ENCODE measurements at regions not wholly inside any gene's neighbourhood (a gene's known extent, or its start where the extent isn't known, plus 50 kb on each side); places are given as distances from the start of the nearest gene placed in this dataset.

DNA sequence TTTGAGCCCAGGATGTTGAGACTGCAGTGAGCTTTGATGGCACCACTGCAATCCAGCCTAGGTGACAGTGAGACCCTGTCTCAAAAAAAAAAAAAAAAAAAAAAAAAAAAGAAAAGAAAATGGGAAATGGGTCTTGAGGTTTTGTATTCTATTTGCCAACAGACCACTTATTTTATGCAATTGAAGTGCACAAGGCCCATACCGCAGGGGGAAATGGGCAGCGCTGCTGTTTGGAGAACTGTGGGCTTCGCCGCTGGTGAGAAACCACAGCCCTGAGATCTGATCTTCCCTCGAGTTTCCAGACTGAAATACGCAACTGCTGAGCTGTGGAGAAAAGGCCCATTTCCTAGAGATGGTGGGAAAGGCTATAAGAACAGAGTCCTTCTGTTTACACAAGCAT, 512.0 kb downstream of the TCERG1L start:
- H3K4me3 ChIP-seq (ENCODE audit: low read length): no peak overlapping the region
- TF ChIP-seq, protein P1, sequence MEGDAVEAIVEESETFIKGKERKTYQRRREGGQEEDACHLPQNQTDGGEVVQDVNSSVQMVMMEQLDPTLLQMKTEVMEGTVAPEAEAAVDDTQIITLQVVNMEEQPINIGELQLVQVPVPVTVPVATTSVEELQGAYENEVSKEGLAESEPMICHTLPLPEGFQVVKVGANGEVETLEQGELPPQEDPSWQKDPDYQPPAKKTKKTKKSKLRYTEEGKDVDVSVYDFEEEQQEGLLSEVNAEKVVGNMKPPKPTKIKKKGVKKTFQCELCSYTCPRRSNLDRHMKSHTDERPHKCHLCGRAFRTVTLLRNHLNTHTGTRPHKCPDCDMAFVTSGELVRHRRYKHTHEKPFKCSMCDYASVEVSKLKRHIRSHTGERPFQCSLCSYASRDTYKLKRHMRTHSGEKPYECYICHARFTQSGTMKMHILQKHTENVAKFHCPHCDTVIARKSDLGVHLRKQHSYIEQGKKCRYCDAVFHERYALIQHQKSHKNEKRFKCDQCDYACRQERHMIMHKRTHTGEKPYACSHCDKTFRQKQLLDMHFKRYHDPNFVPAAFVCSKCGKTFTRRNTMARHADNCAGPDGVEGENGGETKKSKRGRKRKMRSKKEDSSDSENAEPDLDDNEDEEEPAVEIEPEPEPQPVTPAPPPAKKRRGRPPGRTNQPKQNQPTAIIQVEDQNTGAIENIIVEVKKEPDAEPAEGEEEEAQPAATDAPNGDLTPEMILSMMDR (conservative IDR thresholded peaks at IDR 0.05; ENCODE audit: low read length): no peak
- DNase-seq (ENCODE audit: low read depth): no peak

DNA sequence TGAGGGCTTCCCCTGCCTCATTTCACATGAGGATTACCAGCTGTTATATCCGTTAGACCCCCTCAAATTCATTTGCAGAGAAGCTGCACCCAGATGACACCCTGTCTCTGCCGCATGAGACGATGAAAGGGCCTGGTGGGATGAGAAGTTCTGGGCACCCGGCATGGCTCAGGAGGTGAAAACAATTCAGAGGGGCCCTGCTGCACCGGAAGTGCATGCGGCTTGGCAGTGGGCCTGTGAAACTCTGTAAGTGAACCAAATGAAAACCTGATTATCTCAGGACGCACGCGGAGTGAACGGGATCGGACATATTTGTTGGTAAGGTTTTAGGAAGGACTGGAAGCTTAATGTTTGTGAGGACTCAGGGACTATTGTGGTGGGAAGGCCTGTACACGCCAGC, 511.2 kb downstream of the TCERG1L start:
- H3K4me3 ChIP-seq (ENCODE audit: low read length): no peak overlapping the region
- TF ChIP-seq, protein P1 (conservative IDR thresholded peaks at IDR 0.05; ENCODE audit: low read length): no peak
- DNase-seq (ENCODE audit: low read depth): no peak

DNA sequence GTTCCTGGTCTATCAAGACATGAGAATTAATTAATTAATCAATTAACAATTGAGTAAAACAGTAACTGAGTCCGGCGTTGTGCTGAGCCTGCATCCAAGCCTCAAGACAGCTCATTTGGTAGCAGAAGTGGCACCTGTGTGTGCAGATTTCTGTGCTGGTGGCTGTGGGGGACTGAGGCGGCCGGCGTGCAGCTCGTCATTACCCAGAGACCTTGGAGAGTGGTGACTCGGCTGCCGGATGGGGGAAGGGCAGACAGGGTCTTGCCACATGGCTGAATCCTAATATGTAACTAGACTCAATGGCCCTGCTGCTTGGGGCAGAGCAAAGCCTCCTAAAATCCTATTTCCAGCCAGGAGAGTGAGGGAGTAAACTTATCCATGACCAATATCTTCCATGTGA, 510.2 kb downstream of the TCERG1L start:
- H3K4me3 ChIP-seq (ENCODE audit: low read length): no peak overlapping the region
- no peak for DNase-seq (ENCODE audit: low read depth)
- TF ChIP-seq, protein P1 (conservative IDR thresholded peaks at IDR 0.05; ENCODE audit: low read length): no peak

DNA sequence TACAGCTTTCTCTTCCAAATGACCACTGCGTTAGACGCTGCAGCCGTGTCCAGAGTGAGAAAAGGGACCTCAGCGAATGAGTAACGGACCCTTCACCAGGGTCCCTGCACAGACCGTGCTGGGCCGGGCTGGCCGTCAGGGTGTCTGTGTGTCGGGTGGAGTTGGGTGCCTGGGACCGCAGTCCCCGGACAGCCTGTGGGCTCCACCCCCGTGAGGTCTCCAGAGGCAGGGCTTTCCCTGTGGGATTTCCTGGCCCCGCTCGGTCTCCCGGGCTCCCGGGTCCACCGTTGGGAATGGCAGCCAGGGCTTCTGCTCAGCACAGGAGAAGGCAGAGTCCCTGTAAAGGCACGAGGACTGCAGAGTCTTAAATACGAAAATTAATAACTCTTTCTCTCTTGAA, 509.7 kb downstream of the TCERG1L start:
- H3K4me3 ChIP-seq (ENCODE audit: low read length): no peak overlapping the region
- TF ChIP-seq, protein P1 (conservative IDR thresholded peaks at IDR 0.05; ENCODE audit: low read length): no peak
- DNase-seq (ENCODE audit: low read depth): no peak

DNA sequence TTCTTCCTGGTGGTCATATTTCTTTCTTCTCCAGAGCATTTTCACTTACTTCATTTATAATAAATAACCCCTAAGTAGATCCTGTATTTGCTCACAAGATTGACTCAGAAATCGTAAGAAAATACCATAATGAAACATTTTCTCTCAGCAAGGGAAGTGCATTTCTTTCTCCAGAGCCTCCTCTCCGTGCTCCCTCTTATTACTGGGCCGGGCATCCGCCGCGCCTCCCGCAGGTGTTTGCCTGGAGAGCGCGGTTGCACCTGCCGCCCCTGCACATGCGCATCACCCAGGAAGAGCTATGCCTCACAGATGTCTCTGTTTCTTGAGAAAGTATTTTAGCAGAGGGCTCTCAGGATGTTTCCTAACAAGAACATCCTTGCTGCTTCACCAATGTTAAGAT, 509.2 kb downstream of the TCERG1L start:
- DNase-seq (ENCODE audit: low read depth): no peak
- no peak overlapping the region for H3K4me3 ChIP-seq (ENCODE audit: low read length)
- TF ChIP-seq, protein P1 (conservative IDR thresholded peaks at IDR 0.05; ENCODE audit: low read length): no peak

DNA sequence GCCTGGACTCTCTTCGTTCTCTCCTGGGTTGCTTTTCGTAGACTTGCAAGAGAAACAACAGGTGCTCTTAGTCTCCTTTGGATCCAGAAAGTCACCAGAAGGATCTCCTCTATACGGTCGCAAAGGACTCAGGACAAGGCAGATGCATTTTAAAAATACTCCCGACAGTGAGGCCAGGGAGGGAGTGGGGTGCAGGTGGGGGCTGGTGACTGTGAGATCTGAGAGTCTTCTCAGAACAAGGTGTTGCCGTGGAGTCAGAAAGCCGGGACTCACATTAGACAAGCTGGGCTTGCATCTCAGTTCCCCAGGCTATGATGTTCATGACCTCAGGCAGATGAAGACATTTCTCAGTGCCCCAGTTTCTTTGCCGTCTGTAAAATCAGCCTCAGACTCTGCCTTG, 507.2 kb downstream of the TCERG1L start:
- DNase-seq (ENCODE audit: low read depth): no peak
- H3K4me3 ChIP-seq (ENCODE audit: low read length): no peak overlapping the region
- TF ChIP-seq, protein P1 (conservative IDR thresholded peaks at IDR 0.05; ENCODE audit: low read length): no peak

DNA sequence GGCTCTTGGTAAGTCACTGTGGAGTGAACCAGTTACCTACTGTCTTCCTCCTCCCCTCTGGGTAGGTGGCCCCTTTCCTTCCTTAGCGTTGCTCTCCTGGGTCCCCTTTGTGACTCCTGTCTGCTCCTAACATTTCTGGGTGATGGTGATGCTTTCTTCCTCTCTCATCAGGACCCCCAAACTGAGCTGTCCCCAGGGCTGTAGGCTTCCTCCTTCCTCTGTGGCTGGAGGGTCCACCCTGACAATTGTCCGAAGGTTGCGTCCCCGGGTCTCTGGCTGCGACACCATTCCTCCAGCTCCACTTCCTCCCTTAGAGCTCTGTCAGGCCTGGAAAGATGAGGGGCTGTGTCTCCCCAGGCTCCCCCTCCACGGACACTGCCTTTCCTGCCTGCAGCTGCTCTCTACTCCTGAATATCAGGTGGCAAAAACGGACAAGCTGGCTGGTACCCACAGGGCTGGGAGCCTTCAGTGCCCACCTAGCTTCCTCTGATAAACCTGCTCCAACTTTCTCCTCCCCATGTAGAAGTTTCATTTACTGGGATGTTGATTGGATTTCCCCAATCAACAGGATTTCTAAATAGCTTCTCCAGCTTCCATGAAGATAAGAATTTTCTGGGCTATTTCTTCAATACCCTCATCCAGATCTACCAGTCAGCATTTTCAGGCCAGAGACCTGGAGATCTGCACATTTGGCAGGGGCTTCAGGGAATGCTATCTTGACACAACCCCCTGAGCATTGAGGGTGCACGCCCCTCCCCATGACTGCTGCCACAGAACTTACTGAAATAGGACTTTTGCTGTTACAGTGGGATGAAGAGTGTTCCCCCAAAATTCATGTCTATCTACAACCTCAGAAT, 506.5 kb downstream of the TCERG1L start:
- TF ChIP-seq, protein P1 (conservative IDR thresholded peaks at IDR 0.05; ENCODE audit: low read length): no peak
- no peak overlapping the region for H3K4me3 ChIP-seq (ENCODE audit: low read length)
- DNase-seq (ENCODE audit: low read depth): no peak

Data from AG10803 (cell line).